AG09309 (cell line): ENCODE measurements at regions not wholly inside any gene's neighbourhood (a gene's known extent, or its start where the extent isn't known, plus 50 kb on each side); places are given as distances from the start of the nearest gene placed in this dataset.

Source experiments
- DNase-seq: peaks from one replicate; pipeline ENCODE4 v3.0.0-alpha.2; 2010; ENCODE audit warnings: low read depth
- H3K4me3 ChIP-seq: 2 replicates; pipeline ENCODE4 v1.5.1; 2011; ENCODE audit warnings: mild to moderate bottlenecking, low read depth, low read length, moderate library complexity; ENCODE audit not compliant: control insufficient read depth
- TF ChIP-seq, protein P1 (sequence below): IDR thresholded peaks from 2 replicates; pipeline ENCODE4 v1.5.1; 2011; ENCODE audit warnings: mild to moderate bottlenecking, low read depth, low read length, inconsistent platforms; ENCODE audit not compliant: insufficient read depth, control insufficient read depth; ENCODE audit errors: missing control alignments

DNA sequence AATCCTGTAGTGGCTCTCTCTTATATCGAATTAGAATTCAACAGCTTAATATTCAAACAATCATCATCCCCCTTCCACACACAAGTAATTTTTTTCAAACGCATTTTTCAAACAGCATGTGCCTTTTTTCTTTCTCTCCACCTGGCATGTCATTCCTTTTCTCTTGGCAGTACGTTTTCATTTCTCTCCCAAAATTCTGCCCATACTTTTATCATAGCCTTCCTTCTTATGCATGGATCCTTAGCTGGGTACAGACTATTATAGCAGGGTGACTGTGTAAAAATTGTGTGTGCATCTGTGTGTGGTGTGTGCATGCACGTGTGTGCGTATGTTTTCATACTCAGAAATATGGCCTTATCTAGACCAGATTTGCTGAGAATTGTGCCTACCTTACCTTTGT, 184.3 kb downstream of the ZC3H11B start:
- DNase-seq = no peak
- H3K4me3 ChIP-seq = no peak overlapping the region
- TF ChIP-seq, protein P1, sequence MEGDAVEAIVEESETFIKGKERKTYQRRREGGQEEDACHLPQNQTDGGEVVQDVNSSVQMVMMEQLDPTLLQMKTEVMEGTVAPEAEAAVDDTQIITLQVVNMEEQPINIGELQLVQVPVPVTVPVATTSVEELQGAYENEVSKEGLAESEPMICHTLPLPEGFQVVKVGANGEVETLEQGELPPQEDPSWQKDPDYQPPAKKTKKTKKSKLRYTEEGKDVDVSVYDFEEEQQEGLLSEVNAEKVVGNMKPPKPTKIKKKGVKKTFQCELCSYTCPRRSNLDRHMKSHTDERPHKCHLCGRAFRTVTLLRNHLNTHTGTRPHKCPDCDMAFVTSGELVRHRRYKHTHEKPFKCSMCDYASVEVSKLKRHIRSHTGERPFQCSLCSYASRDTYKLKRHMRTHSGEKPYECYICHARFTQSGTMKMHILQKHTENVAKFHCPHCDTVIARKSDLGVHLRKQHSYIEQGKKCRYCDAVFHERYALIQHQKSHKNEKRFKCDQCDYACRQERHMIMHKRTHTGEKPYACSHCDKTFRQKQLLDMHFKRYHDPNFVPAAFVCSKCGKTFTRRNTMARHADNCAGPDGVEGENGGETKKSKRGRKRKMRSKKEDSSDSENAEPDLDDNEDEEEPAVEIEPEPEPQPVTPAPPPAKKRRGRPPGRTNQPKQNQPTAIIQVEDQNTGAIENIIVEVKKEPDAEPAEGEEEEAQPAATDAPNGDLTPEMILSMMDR = no peak

DNA sequence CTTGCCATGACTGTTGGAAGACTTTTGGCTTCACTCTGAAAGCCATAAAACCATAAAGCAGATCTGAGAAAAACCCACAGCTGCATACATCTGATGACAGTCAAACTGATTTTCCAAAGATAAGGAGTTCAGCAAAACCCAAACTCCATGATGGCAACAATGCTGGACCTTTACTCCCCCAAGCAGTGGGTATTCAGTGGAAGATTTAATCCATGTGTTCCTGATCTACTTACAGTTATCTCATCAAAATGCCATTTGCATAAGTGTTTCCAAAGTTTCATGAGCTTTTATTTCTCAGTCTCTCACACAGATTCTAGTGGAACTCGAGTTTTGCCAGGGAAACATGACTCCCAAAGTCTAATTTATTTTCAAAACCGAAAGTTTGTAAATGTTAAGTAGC, 184.9 kb downstream of the ZC3H11B start:
- DNase-seq = no peak
- TF ChIP-seq, protein P1 = no peak
- no peak overlapping the region for H3K4me3 ChIP-seq

DNA sequence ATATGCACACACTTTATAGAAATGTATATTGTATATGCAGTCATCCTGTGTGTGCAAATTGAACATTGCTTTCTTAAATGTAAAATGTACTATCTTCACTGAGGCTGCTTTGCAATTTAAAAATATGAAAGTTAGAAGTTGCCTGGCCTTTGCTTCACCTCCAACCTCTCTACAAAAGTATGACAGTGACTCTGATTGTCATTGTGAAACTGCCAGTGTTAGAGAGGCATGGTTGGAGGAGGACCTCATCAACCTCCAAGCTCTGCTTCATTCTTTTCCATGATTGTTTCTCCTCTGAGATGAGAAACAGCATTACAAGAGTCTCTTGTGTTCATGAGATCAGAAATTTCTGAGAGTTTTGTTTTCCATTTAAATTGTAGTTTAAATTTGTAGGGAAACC, 185.5 kb downstream of the ZC3H11B start:
- DNase-seq = no peak
- H3K4me3 ChIP-seq = no peak overlapping the region
- TF ChIP-seq, protein P1 = no peak

DNA sequence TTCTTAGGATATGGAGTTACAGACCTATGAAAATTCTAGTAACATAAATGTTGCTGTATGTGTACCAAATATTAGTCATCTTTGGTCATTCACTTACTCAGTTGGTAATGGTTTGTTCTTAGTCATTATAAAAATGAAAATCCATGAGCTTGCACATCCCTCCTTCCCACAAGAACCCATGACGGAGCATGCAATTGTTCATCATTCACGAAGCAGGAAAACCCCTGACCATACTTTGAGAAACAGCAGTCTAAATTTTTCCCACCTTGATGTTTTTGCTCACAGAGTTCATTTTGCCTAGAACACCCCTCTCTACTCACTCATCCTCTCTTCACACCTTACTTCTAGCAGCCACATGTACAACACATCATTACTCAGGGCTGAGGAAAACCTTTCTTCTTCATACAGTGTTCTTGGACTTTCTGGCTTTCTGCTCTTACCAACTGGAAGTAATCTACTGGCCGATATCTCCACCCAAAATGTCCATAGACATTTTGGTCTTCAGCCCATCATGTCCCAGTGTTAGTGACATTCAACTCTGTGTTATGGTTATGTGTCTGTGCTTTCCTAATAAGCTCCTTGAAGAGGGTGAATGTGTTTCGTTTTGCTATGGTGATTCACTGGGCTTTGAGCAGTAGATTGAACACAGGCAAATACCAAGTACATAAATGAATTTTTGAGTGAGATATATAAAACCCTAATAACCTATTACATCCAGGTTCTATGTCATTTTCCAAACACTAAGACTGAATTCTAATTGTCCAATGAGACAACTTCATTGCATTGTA, 189.9 kb downstream of the ZC3H11B start:
- no peak for DNase-seq
- no peak overlapping the region for H3K4me3 ChIP-seq
- TF ChIP-seq, protein P1 = no peak

DNA sequence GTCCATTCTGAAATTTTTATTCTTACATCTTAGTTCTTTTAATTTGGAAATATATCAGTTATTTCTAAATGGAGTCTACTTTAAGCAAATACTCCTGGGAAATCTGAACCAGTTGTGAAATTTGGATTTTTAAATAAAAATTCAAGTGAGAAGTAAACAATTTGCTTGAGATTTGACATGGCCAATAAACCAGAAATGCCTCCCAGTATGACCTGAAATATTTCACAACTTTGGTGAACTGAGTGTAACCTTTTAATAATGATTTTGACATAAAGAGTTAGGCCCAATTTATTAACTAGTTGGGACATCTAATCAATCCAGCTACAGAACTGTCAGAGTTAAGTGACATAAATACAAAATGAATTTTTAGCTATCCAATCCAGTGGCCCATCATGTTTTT, 192.0 kb downstream of the ZC3H11B start:
- TF ChIP-seq, protein P1 = no peak

DNA sequence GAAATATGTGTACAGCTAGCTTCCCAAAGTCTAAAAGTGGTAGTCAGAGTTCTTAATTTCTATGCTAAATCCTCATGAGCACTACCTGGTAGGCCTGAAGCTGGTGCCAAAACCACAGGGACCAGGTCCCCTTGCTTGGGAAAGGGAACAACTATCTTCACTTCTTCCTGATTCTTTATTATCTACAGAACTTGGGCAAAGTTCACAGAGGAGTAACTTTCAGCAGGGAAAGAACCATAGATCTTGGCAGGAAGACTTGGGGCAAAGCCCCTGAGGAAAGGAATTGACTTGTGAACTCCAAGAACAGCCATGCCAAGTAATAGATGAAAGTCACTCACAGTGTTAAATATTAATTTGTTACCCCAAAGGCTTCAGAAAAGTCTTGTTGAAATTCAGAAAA, 193.0 kb downstream of the ZC3H11B start:
- no peak for DNase-seq
- TF ChIP-seq, protein P1 = no peak
- H3K4me3 ChIP-seq = no peak overlapping the region

More for the DNA sequence above, 192.0 kb downstream of the ZC3H11B start:
- H3K4me3 ChIP-seq = no peak overlapping the region
- no peak for DNase-seq
